Colon (tissue), 2 donors: ENCODE measurements at regions not wholly inside any gene's neighbourhood (a gene's known extent, or its start where the extent isn't known, plus 50 kb on each side); places are given as distances from the start of the nearest gene placed in this dataset.

ENCODE experiments used
- FAIRE-seq: peaks from 2 replicates; lab custom pipeline; 2012; peaks lifted over from hg19 to GRCh38; lab: Jason Lieb, UNC
- donor health status: control.
- donor health status: control.

GRCh38 chr4:133741766-133742165 lies 459.8 kb downstream of the PABPC4L start:
- FAIRE-seq = no peak

- FAIRE-seq = no peak
These were observed 481.6 kb downstream of the PABPC4L start for GRCh38 chr4:133720001-133720400.

GRCh38 chr4:133719098-133719497 lies 482.5 kb downstream of the PABPC4L start:
- FAIRE-seq = no peak

GRCh38 chr4:133714211-133714610 lies 487.4 kb downstream of the PABPC4L start:
- no peak for FAIRE-seq

- FAIRE-seq = no peak
These were observed 488.2 kb downstream of the PABPC4L start for GRCh38 chr4:133713340-133713739.

- no peak for FAIRE-seq
These were observed 489.8 kb downstream of the PABPC4L start for GRCh38 chr4:133711817-133712216.

GRCh38 chr4:133694416-133694815 lies 507.2 kb downstream of the PABPC4L start:
- no peak for FAIRE-seq

GRCh38 chr4:133683967-133684366 lies 517.6 kb downstream of the PABPC4L start:
- FAIRE-seq = no peak

- no peak for FAIRE-seq
These were observed 519.2 kb downstream of the PCDH10 start for GRCh38 chr4:133668061-133668851.

- FAIRE-seq = no peak
These were observed 498.1 kb downstream of the PCDH10 start for GRCh38 chr4:133647206-133647605.

- no peak for FAIRE-seq
These were observed 492.1 kb downstream of the PCDH10 start for GRCh38 chr4:133641191-133641590.

- no peak for FAIRE-seq
These were observed 489.7 kb downstream of the PCDH10 start for GRCh38 chr4:133638751-133639150.

- FAIRE-seq = no peak
These were observed 488.1 kb downstream of the PCDH10 start for GRCh38 chr4:133637161-133637560.

- no peak for FAIRE-seq
These were observed 475.6 kb downstream of the PCDH10 start for GRCh38 chr4:133624744-133625143.

GRCh38 chr4:133623847-133624246 lies 474.8 kb downstream of the PCDH10 start:
- FAIRE-seq = no peak

GRCh38 chr4:133621628-133622027 lies 472.5 kb downstream of the PCDH10 start:
- no peak for FAIRE-seq

- no peak for FAIRE-seq
These were observed 471.5 kb downstream of the PCDH10 start for GRCh38 chr4:133620555-133620954.

- no peak for FAIRE-seq
These were observed 469.9 kb downstream of the PCDH10 start for GRCh38 chr4:133618963-133619362.

- FAIRE-seq = no peak
These were observed 450.9 kb downstream of the PCDH10 start for GRCh38 chr4:133600008-133600407.

GRCh38 chr4:133598779-133599178 lies 449.7 kb downstream of the PCDH10 start:
- no peak for FAIRE-seq

GRCh38 chr4:133597251-133597650 lies 448.2 kb downstream of the PCDH10 start:
- FAIRE-seq = no peak

GRCh38 chr4:133596459-133596858 lies 447.4 kb downstream of the PCDH10 start:
- FAIRE-seq = no peak

- no peak for FAIRE-seq
These were observed 445.5 kb downstream of the PCDH10 start for GRCh38 chr4:133594390-133595207.
